ENCODE measurements at regions not wholly inside any gene's neighbourhood (a gene's known extent, or its start where the extent isn't known, plus 50 kb on each side); places are given as distances from the start of the nearest gene placed in this dataset.

DNA sequence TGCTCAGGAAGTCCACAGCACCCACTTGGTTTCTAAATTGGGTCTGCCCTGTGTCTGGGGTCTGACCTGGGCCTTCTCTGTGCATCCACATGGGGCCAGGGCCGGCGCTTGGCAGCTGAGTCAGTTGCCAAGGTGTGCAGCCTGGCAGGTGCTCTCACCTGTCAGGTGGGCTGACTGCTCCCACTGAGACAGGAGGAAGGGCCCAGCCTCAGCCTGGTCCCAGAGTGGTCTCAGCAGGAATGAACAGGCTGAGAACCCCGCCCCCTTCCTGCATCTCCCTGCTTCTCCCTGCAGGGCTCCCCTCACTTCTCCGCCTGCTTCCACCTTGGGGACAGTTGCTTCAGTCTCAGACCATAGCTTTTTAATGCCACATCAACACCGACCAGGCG lies 60.5 kb downstream of the BARX1 start:
- Histone ChIP-seq H3K27me3 (ENCODE audit: control insufficient read depth, insufficient read depth, low read length) (no peaks in the 10 kb centered on the region), H2AFZ (ENCODE audit: low read length) (no peak overlapping the region), H3K4me2 (ENCODE audit: extremely low read depth, insufficient read depth, low read length) (no peak overlapping the region), H3K9ac (ENCODE audit: insufficient read depth, low read length) (no peak overlapping the region), H3K36me3 (ENCODE audit: control insufficient read depth, insufficient read depth, low read length) (no peaks in the 10 kb centered on the region), H3K79me2 (ENCODE audit: control insufficient read depth, insufficient read depth, low read length) (no peaks in the 10 kb centered on the region), H4K20me1 (ENCODE audit: control insufficient read depth, extremely low read depth, insufficient read depth, low read length) (no peaks in the 10 kb centered on the region), H3K27ac (ENCODE audit: insufficient read depth, low read length) (no peak overlapping the region), H3K9me3 (ENCODE audit: control insufficient read depth, insufficient read depth, low read depth, low read length) (no peaks in the 10 kb centered on the region), H3K4me3 (replicated peaks in 1 of 4; ENCODE audit: control extremely low read depth in 1 of 4, insufficient read depth in 1 of 4, low read depth in 3 of 4, low read length in 4 of 4) (no peak overlapping the region), H3K4me1 (ENCODE audit: control insufficient read depth, extremely low read depth, insufficient read depth, low read length) (no peaks in the 10 kb centered on the region)
- TF ChIP-seq EZH2 (IDR thresholded peaks at IDR 0.05; ENCODE audit: low read length, missing control alignments): no peak
- TF ChIP-seq, protein P1, sequence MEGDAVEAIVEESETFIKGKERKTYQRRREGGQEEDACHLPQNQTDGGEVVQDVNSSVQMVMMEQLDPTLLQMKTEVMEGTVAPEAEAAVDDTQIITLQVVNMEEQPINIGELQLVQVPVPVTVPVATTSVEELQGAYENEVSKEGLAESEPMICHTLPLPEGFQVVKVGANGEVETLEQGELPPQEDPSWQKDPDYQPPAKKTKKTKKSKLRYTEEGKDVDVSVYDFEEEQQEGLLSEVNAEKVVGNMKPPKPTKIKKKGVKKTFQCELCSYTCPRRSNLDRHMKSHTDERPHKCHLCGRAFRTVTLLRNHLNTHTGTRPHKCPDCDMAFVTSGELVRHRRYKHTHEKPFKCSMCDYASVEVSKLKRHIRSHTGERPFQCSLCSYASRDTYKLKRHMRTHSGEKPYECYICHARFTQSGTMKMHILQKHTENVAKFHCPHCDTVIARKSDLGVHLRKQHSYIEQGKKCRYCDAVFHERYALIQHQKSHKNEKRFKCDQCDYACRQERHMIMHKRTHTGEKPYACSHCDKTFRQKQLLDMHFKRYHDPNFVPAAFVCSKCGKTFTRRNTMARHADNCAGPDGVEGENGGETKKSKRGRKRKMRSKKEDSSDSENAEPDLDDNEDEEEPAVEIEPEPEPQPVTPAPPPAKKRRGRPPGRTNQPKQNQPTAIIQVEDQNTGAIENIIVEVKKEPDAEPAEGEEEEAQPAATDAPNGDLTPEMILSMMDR (conservative IDR thresholded peaks at IDR 0.05 in 1 of 2, IDR thresholded peaks at IDR 0.05 in 1 of 2; ENCODE audit: low read depth in 1 of 2, low read length in 2 of 2): no peak
- no peak for DNase-seq (ENCODE audit: low read depth in 2 of 2)

DNA sequence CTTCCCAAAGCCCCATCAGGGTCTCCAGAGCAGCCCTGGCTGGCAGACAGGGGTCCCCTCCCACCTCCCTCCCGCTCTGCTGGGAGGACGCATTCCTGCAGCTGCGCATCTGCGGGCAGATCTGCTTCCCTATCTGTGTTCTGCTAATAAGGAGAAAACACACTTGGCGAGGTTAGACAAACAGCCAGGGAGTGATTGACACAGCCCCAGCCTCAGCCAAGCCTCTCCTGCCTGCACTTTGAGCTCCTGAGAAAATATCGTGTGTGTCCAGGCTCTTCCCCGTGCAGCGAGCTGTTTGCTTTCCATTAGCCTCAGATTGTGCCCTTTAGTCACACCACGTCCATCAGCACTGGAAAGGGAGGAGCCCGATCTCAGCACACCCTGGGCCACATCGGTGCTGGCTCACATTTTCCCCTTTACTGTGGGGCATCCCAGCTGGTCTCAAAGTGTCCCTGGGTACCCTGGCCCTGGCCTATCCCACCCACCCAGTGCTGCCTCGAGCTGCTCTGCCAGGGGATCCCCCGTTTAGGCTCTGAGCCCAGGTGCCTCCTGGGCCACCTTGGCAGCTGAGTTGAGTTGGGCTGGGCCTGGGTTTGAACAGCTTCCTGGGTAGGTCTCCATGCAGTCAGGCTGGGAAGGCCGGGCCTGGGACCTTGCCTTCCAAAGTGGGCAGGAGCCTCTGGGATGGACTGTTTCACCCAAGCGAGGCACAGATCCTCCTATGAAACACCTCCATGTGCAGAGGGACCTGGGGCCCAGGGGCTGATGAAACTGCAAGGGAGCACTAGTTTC lies 61.1 kb downstream of the BARX1 start:
- H3K36me3 ChIP-seq (ENCODE audit: control insufficient read depth, insufficient read depth, low read length): no peaks in the 10 kb centered on the region
- TF ChIP-seq EZH2 (IDR thresholded peaks at IDR 0.05; ENCODE audit: low read length, missing control alignments): no peak
- TF ChIP-seq, protein P1 (conservative IDR thresholded peaks at IDR 0.05 in 1 of 2, IDR thresholded peaks at IDR 0.05 in 1 of 2; ENCODE audit: low read depth in 1 of 2, low read length in 2 of 2): no peak
- no peaks in the 10 kb centered on the region for H3K79me2 ChIP-seq (ENCODE audit: control insufficient read depth, insufficient read depth, low read length)
- no peak overlapping the region for H3K9ac ChIP-seq (ENCODE audit: insufficient read depth, low read length)
- H3K27ac ChIP-seq (ENCODE audit: insufficient read depth, low read length): no peak overlapping the region
- H3K4me1 ChIP-seq (ENCODE audit: control insufficient read depth, extremely low read depth, insufficient read depth, low read length): no peaks in the 10 kb centered on the region
- no peak overlapping the region for H2AFZ ChIP-seq (ENCODE audit: low read length)
- no peaks in the 10 kb centered on the region for H3K27me3 ChIP-seq (ENCODE audit: control insufficient read depth, insufficient read depth, low read length)
- H3K4me3 ChIP-seq (replicated peaks in 1 of 4; ENCODE audit: control extremely low read depth in 1 of 4, insufficient read depth in 1 of 4, low read depth in 3 of 4, low read length in 4 of 4): no peak overlapping the region
- H4K20me1 ChIP-seq (ENCODE audit: control insufficient read depth, extremely low read depth, insufficient read depth, low read length): no peaks in the 10 kb centered on the region
- no peaks in the 10 kb centered on the region for H3K9me3 ChIP-seq (ENCODE audit: control insufficient read depth, insufficient read depth, low read depth, low read length)
- no peak overlapping the region for H3K4me2 ChIP-seq (ENCODE audit: extremely low read depth, insufficient read depth, low read length)
- DNase-seq (ENCODE audit: low read depth in 2 of 2): no peak

DNA sequence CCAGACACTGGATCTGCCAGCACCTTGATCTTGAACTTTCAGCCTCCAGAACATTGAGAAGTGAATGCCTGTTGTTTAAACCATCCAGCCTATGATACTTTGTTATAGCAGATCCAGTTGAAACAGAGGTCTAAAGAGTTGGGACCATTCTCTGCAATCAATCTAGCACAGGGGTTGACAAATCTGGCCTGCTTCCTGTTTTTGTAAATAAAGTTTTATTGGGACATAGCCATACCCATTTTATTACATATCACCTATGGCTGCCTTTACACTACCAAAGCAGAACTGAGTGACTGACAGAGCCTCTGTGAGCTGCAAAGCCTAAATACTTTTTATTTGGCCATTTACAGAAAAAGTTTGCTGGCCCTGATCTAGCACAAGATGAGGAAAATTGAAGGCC lies 62.0 kb downstream of the BARX1 start:
- H4K20me1 ChIP-seq (ENCODE audit: control insufficient read depth, extremely low read depth, insufficient read depth, low read length): no peaks in the 10 kb centered on the region
- H3K9ac ChIP-seq (ENCODE audit: insufficient read depth, low read length): no peak overlapping the region
- no peaks in the 10 kb centered on the region for H3K4me1 ChIP-seq (ENCODE audit: control insufficient read depth, extremely low read depth, insufficient read depth, low read length)
- H2AFZ ChIP-seq (ENCODE audit: low read length): no peak overlapping the region
- H3K36me3 ChIP-seq (ENCODE audit: control insufficient read depth, insufficient read depth, low read length): no peaks in the 10 kb centered on the region
- H3K9me3 ChIP-seq (ENCODE audit: control insufficient read depth, insufficient read depth, low read depth, low read length): no peaks in the 10 kb centered on the region
- TF ChIP-seq, protein P1 (conservative IDR thresholded peaks at IDR 0.05 in 1 of 2, IDR thresholded peaks at IDR 0.05 in 1 of 2; ENCODE audit: low read depth in 1 of 2, low read length in 2 of 2): no peak
- TF ChIP-seq EZH2 (IDR thresholded peaks at IDR 0.05; ENCODE audit: low read length, missing control alignments): no peak
- no peak for DNase-seq (ENCODE audit: low read depth in 2 of 2)
- no peak overlapping the region for H3K27ac ChIP-seq (ENCODE audit: insufficient read depth, low read length)
- H3K27me3 ChIP-seq (ENCODE audit: control insufficient read depth, insufficient read depth, low read length): no peaks in the 10 kb centered on the region
- H3K79me2 ChIP-seq (ENCODE audit: control insufficient read depth, insufficient read depth, low read length): no peaks in the 10 kb centered on the region
- no peak overlapping the region for H3K4me2 ChIP-seq (ENCODE audit: extremely low read depth, insufficient read depth, low read length)
- H3K4me3 ChIP-seq (replicated peaks in 1 of 4; ENCODE audit: control extremely low read depth in 1 of 4, insufficient read depth in 1 of 4, low read depth in 3 of 4, low read length in 4 of 4): no peak overlapping the region
